Retinal pigment epithelial cell (primary cell): ENCODE measurements at regions not wholly inside any gene's neighbourhood (a gene's known extent, or its start where the extent isn't known, plus 50 kb on each side); places are given as distances from the start of the nearest gene placed in this dataset.

Experiments used
- DNase-seq: peaks from one replicate; pipeline ENCODE4 v3.0.0-alpha.2; 2010; ENCODE audit warnings: low read depth
- H3K4me3 ChIP-seq: 2 replicates; pipeline ENCODE4 v1.5.1; 2011; ENCODE audit warnings: mild to moderate bottlenecking, low read length, control low read depth, moderate library complexity
- CTCF ChIP-seq: conservative IDR thresholded peaks from 2 replicates; pipeline ENCODE4 v1.5.1; 2011; ENCODE audit warnings: low read depth, low read length, control low read depth, inconsistent platforms

DNA sequence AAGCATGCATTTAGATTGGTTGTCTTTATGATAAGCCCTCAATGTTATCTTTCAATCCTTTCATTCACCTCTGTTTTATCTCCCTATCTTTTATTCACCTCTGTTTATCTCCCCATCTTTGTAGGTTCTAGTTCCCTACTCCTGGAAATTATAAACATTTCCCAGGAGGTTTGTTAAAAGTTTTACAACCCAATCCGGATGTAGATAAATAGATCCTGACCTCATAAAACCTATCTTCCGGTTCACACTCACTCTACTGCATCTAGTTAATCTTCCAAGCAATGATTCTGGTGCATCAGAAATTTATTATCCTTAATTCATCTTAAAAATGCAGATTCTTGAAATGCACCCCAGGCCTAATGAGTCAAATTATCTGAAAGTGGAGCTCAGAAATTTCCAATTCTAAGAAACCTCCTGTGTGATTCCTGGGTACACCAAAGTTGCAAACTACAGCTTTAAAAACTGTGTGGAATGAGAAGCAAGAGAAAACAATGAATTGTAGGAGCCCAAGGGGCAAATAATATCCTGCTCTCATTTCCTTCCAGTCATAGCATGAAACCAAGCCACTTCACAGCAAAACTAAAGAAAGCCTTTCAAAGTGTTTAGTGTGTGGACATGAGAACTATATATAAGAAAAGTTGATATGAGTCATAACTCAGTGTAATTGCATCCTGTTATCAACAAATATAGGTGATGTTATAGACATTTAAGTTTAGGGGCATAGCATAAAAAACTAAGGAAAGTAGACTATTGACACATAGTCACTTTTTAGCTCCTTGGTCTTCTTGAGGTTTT is 51.1 kb upstream of the UGT8 start:
- DNase-seq, result no peak
- TF ChIP-seq CTCF, result no peak
- H3K4me3 ChIP-seq, result no peak overlapping the region
